GM12864 (cell line): ENCODE measurements at regions not wholly inside any gene's neighbourhood (a gene's known extent, or its start where the extent isn't known, plus 50 kb on each side); places are given as distances from the start of the nearest gene placed in this dataset.

Experiments
- DNase-seq: peaks from one replicate; pipeline ENCODE4 v3.0.0-alpha.2; 2011; ENCODE audit warnings: low read depth
- H3K4me3 ChIP-seq: 2 replicates; pipeline ENCODE4 v1.5.1; 2011; ENCODE audit warnings: mild to moderate bottlenecking, low read depth, low read length, control low read depth
- CTCF ChIP-seq: IDR thresholded peaks from 2 replicates; pipeline ENCODE4 v1.5.1; 2011; ENCODE audit warnings: low read depth, mild to moderate bottlenecking, moderate library complexity, low read length, control low read depth, inconsistent platforms; ENCODE audit errors: missing control alignments

GRCh38 chr4:79236785-79237184 is 89.1 kb downstream of the NAA11 start:
- no peak overlapping the region for H3K4me3 ChIP-seq
- DNase-seq: no peak
- TF ChIP-seq CTCF: no peak

DNA sequence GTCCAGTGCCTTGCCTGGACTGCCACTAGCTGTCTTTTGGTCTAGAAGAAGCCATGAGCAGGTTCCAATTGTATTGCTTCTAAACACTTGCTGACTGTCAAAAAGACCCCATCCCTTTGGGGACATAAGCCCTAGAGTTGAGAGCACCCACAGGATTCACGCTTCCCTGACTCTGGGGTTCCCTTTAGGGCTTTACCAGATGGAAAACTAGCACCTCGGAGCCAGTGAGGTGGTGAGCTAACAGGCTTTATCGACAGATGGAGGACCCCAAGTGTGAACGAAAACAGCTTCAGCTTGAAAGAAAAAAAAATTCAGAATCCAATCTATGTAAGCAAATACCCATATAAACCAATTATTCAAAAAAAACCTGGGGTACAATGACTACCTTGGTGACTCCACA is 90.8 kb downstream of the NAA11 start:
- no peak for TF ChIP-seq CTCF
- DNase-seq: no peak
- no peak overlapping the region for H3K4me3 ChIP-seq

DNA sequence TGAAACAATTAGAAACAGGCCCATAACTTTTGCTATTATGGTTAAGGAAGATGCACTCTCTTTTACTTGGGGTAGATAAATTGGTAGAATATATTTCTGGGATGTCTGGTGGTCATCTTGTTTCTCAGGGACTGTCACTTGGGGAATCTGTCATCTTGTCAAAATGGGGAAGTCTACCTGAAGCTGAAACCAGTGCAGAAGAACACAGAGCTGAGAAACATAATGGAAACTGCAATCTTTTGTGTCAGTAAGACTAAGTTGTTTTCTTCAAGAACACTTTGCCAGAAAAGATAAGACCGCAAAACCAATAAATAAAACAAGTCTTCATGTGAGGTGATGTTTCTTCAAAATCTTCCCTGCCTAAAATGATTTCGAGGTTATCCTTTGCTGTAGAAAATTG is 92.0 kb downstream of the NAA11 start:
- no peak overlapping the region for H3K4me3 ChIP-seq
- no peak for DNase-seq
- no peak for TF ChIP-seq CTCF

- no peak for DNase-seq
Observed at GRCh38 chr4:79232540-79232939, 93.3 kb downstream of the NAA11 start.

DNA sequence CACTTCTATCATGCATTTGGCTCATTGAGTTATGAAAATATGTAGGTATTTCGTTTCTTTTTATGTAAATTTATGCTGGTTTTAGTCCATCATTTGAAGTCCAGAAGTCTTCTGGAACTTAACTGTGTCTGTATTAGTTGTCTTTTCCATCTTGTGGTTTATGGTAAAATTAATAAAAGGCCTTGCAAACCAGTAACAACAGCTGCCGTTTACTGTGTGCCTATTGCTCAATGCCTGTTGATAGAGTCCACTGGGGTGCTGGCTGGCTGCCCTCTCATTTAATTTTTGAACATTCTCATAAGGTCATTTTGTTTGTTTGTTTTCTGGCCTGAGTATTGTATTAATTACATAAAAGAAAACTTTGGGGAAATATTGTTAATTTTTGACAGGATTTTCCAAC is 98.0 kb downstream of the NAA11 start:
- DNase-seq: no peak
- no peak overlapping the region for H3K4me3 ChIP-seq
- no peak for TF ChIP-seq CTCF

More at GRCh38 chr4:79232540-79232939, 93.3 kb downstream of the NAA11 start:
- H3K4me3 ChIP-seq: no peak overlapping the region
- TF ChIP-seq CTCF: no peak

GRCh38 chr4:79225360-79225759 is 100.5 kb downstream of the NAA11 start:
- DNase-seq: no peak
- TF ChIP-seq CTCF: no peak
- no peak overlapping the region for H3K4me3 ChIP-seq

GRCh38 chr4:79224777-79225104 is 101.1 kb downstream of the NAA11 start:
- H3K4me3 ChIP-seq: no peak overlapping the region
- TF ChIP-seq CTCF: no peak
- DNase-seq: no peak
